Liver (tissue), 8 donors: ENCODE measurements at regions not wholly inside any gene's neighbourhood (a gene's known extent, or its start where the extent isn't known, plus 50 kb on each side); places are given as distances from the start of the nearest gene placed in this dataset.

ENCODE experiments used
- DNase-seq: peaks from one replicate; pipeline ENCODE4 v3.0.0-alpha.2; 2017; ENCODE audit warnings: low spot score
- H3K27ac ChIP-seq, 2 donors: one replicate each; pipeline ENCODE4 v1.7.0; 2013; ENCODE audit warnings: inconsistent platforms in 2 of 2, low read length in 2 of 2, control low read depth in 1 of 2, low read depth in 1 of 2, mild to moderate bottlenecking in 1 of 2
- H3K27me3 ChIP-seq, 4 donors: one replicate each; pipeline versions ENCODE4 v1.6.1 to v1.7.0; 2013; ENCODE audit warnings: low read length in 3 of 4, inconsistent platforms in 1 of 4, mild to moderate bottlenecking in 1 of 4, moderate library complexity in 1 of 4; ENCODE audit not compliant: control insufficient read depth in 4 of 4, insufficient read depth in 4 of 4
- H3K36me3 ChIP-seq, 4 donors: one replicate each; pipeline versions ENCODE4 v1.6.1 to v1.7.0; 2013; ENCODE audit warnings: low read length in 3 of 4, mild to moderate bottlenecking in 3 of 4, low read depth in 1 of 4, moderate library complexity in 1 of 4; ENCODE audit not compliant: control insufficient read depth in 4 of 4, insufficient read depth in 3 of 4
- H3K4me1 ChIP-seq, 4 donors: one replicate each; pipeline versions ENCODE4 v1.6.1 to v1.7.0; 2013; ENCODE audit warnings: low read length in 3 of 4, mild to moderate bottlenecking in 3 of 4, moderate library complexity in 1 of 4; ENCODE audit not compliant: control insufficient read depth in 4 of 4, insufficient read depth in 4 of 4
- H3K4me3 ChIP-seq, 3 donors: one replicate each; pipeline versions ENCODE4 v1.6.1 to v1.7.0; 2013; ENCODE audit warnings: low read length in 3 of 3, control low read depth in 1 of 3, low read depth in 1 of 3, mild to moderate bottlenecking in 1 of 3
- H3K9ac ChIP-seq, 2 donors: one replicate each; pipeline ENCODE4 v1.7.0; 2013; ENCODE audit warnings: low read length in 2 of 2, mild to moderate bottlenecking in 2 of 2, moderate library complexity in 2 of 2, control low read depth in 1 of 2, low read depth in 1 of 2
- H3K9me3 ChIP-seq, 4 donors: one replicate each; pipeline versions ENCODE4 v1.6.1 to v1.7.0; 2013; ENCODE audit warnings: low read length in 3 of 4; ENCODE audit not compliant: control insufficient read depth in 4 of 4
- CTCF ChIP-seq: fragments of 150-350 bp; IDR thresholded peaks from 2 replicates; pipeline ENCODE4 v1.5.1; 2017; ENCODE audit warnings: improper control_type of control experiment, low read depth, low read length; ENCODE audit not compliant: missing input control
- EGR1 ChIP-seq, 2 donors: IDR thresholded peaks; 2 replicates each; pipeline ENCODE4 v1.6.1; 2016 to 2018; ENCODE audit warnings: antibody characterized with exemption in 2 of 2, low read depth in 2 of 2
- FOXA1 ChIP-seq: IDR thresholded peaks from 2 replicates; pipeline ENCODE4 v1.6.1; 2016; ENCODE audit warnings: antibody characterized with exemption
- FOXA2 ChIP-seq: IDR thresholded peaks from 2 replicates; pipeline ENCODE4 v1.6.1; 2016; ENCODE audit warnings: antibody characterized with exemption
- GABPA ChIP-seq, 2 donors: IDR thresholded peaks in 1 of 2; conservative IDR thresholded peaks in 1 of 2; 2 replicates each; pipeline ENCODE4 v1.6.1; 2016; ENCODE audit warnings: antibody characterized with exemption in 2 of 2, mild to moderate bottlenecking in 1 of 2, moderate library complexity in 1 of 2
- HNF4A ChIP-seq, 2 donors: conservative IDR thresholded peaks; 2 replicates each; pipeline ENCODE4 v1.6.1; 2016; ENCODE audit warnings: antibody characterized with exemption in 2 of 2, mild to moderate bottlenecking in 2 of 2
- HNF4G ChIP-seq: IDR thresholded peaks from 2 replicates; pipeline ENCODE4 v1.6.1; 2016; ENCODE audit warnings: antibody characterized with exemption
- JUND ChIP-seq, 2 donors: IDR thresholded peaks; 2 replicates each; pipeline ENCODE4 v1.6.1; 2016; ENCODE audit warnings: antibody characterized with exemption in 2 of 2
- NR2F2 ChIP-seq: IDR thresholded peaks from 2 replicates; pipeline ENCODE4 v1.6.1; 2016; ENCODE audit warnings: antibody characterized with exemption
- RAD21 ChIP-seq, 2 donors: IDR thresholded peaks; 2 replicates each; pipeline ENCODE4 v1.6.1; 2016; ENCODE audit warnings: antibody characterized with exemption in 2 of 2, mild to moderate bottlenecking in 2 of 2
- RXRA ChIP-seq, 2 donors: IDR thresholded peaks; 2 replicates each; pipeline ENCODE4 v1.6.1; 2017 to 2018; ENCODE audit warnings: antibody characterized with exemption in 2 of 2, mild to moderate bottlenecking in 1 of 2
- SP1 ChIP-seq: IDR thresholded peaks from 2 replicates; pipeline ENCODE4 v1.6.1; 2018; ENCODE audit warnings: antibody characterized with exemption, mild to moderate bottlenecking
- TAF1 ChIP-seq: conservative IDR thresholded peaks from 2 replicates; pipeline ENCODE4 v1.6.1; 2016; ENCODE audit warnings: antibody characterized with exemption, mild to moderate bottlenecking
- YY1 ChIP-seq: IDR thresholded peaks from 2 replicates; pipeline ENCODE4 v1.6.1; 2016; ENCODE audit warnings: antibody characterized with exemption, mild to moderate bottlenecking
- WGBS: extraction: QIAGEN DNeasy Blood & Tissue Kit; methylation state at CpG from one replicate; pipeline ENCODE4 v1.1.7; 2013; 5-methylcytosine and 5-hydroxymethylcytosine counted together
- TF ChIP-seq, protein P1 (sequence below): IDR thresholded peaks from 2 replicates; pipeline ENCODE4 v1.6.1; 2016; ENCODE audit warnings: antibody characterized with exemption
- TF ChIP-seq, protein P2 (sequence below): IDR thresholded peaks from 2 replicates; pipeline ENCODE4 v1.6.1; 2016; ENCODE audit warnings: antibody characterized with exemption
- TF ChIP-seq, protein P3 (sequence below): IDR thresholded peaks from 2 replicates; pipeline ENCODE4 v1.6.1; 2016; ENCODE audit warnings: antibody characterized with exemption
- TF ChIP-seq, protein P4 (sequence below): IDR thresholded peaks from 2 replicates; pipeline ENCODE4 v1.6.1; 2016; ENCODE audit warnings: antibody characterized with exemption, mild to moderate bottlenecking
- donor health status: healthy.
- donor health status: healthy.
- donor health status: healthy.
- donor health status: healthy.
- donor health status: healthy.

DNA sequence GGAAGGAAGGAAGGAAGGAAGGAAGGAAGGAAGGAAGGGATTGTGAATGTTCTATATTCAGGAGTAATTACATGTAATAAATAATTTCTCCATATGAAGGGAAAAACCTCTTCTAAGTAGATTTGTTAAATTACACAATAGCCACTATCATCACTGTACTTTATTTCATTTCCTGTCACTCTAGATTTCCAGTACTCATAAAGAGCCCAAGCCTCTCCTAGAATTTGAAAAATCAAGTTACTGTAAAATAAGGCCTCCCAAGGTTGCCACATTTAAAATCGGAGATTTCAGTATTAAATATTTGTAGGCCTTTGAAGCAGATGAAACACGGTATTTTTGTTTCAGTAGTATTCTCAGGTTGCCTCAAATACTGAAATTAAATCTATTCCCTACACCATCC lies 499.0 kb downstream of the CDH10 start:
- Histone ChIP-seq H3K27me3 (no peaks in the 10 kb centered on the region), H3K4me3 (no peak overlapping the region), H3K4me1 (no peaks in the 10 kb centered on the region), H3K9me3 (no peaks in the 10 kb centered on the region), H3K36me3 (no peaks in the 10 kb centered on the region), H3K9ac (no peak overlapping the region), H3K27ac (no peak overlapping the region)
- TF ChIP-seq, protein P1, sequence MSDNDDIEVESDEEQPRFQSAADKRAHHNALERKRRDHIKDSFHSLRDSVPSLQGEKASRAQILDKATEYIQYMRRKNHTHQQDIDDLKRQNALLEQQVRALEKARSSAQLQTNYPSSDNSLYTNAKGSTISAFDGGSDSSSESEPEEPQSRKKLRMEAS, result no peak
- TF ChIP-seq JUND (IDR thresholded peaks at IDR 0.05), result no peak
- no peak for TF ChIP-seq CTCF
- no peak for TF ChIP-seq EGR1 (IDR thresholded peaks at IDR 0.05; ENCODE audit: low read depth in 2 of 2)
- TF ChIP-seq, protein P2, sequence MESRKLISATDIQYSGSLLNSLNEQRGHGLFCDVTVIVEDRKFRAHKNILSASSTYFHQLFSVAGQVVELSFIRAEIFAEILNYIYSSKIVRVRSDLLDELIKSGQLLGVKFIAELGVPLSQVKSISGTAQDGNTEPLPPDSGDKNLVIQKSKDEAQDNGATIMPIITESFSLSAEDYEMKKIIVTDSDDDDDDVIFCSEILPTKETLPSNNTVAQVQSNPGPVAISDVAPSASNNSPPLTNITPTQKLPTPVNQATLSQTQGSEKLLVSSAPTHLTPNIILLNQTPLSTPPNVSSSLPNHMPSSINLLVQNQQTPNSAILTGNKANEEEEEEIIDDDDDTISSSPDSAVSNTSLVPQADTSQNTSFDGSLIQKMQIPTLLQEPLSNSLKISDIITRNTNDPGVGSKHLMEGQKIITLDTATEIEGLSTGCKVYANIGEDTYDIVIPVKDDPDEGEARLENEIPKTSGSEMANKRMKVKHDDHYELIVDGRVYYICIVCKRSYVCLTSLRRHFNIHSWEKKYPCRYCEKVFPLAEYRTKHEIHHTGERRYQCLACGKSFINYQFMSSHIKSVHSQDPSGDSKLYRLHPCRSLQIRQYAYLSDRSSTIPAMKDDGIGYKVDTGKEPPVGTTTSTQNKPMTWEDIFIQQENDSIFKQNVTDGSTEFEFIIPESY, result no peak
- no peak for TF ChIP-seq HNF4G
- no peak for TF ChIP-seq FOXA2
- TF ChIP-seq, protein P3, sequence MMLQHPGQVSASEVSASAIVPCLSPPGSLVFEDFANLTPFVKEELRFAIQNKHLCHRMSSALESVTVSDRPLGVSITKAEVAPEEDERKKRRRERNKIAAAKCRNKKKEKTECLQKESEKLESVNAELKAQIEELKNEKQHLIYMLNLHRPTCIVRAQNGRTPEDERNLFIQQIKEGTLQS, result no peak
- TF ChIP-seq FOXA1, result no peak
- TF ChIP-seq, protein P4, sequence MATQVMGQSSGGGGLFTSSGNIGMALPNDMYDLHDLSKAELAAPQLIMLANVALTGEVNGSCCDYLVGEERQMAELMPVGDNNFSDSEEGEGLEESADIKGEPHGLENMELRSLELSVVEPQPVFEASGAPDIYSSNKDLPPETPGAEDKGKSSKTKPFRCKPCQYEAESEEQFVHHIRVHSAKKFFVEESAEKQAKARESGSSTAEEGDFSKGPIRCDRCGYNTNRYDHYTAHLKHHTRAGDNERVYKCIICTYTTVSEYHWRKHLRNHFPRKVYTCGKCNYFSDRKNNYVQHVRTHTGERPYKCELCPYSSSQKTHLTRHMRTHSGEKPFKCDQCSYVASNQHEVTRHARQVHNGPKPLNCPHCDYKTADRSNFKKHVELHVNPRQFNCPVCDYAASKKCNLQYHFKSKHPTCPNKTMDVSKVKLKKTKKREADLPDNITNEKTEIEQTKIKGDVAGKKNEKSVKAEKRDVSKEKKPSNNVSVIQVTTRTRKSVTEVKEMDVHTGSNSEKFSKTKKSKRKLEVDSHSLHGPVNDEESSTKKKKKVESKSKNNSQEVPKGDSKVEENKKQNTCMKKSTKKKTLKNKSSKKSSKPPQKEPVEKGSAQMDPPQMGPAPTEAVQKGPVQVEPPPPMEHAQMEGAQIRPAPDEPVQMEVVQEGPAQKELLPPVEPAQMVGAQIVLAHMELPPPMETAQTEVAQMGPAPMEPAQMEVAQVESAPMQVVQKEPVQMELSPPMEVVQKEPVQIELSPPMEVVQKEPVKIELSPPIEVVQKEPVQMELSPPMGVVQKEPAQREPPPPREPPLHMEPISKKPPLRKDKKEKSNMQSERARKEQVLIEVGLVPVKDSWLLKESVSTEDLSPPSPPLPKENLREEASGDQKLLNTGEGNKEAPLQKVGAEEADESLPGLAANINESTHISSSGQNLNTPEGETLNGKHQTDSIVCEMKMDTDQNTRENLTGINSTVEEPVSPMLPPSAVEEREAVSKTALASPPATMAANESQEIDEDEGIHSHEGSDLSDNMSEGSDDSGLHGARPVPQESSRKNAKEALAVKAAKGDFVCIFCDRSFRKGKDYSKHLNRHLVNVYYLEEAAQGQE, result no peak
- TF ChIP-seq HNF4A (conservative IDR thresholded peaks at IDR 0.05), result no peak
- no peak for TF ChIP-seq YY1
- no peak for TF ChIP-seq GABPA (IDR thresholded peaks at IDR 0.05 in 1 of 2, conservative IDR thresholded peaks at IDR 0.05 in 1 of 2)
- no peak for TF ChIP-seq RXRA (IDR thresholded peaks at IDR 0.05)
- TF ChIP-seq TAF1, result no peak
- no peak for TF ChIP-seq NR2F2
- no peak for TF ChIP-seq SP1
- no peak for TF ChIP-seq RAD21 (IDR thresholded peaks at IDR 0.05)
- WGBS, result 86% methylated on average over 2 of the region's 2 CpGs
- no peak for DNase-seq

DNA sequence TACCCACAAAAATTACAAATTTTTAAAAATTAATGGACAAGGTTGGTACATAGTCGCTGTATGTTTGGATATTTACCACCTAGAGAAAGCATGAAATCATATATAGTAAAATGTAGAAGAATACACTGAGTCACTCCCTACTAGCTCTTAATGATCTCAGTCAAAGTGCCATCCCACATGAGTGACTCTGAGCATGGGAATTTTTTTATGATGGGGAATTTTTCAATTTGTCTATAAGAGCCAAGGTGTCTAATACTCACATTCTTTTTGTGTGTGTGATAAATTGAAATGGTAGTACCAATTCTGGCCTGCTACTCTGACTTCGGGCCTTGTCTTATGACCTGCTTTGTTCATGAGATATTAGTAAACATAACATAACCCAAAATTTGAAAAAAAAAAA lies 483.2 kb downstream of the CDH10 start:
- H3K36me3 ChIP-seq, result no peaks in the 10 kb centered on the region
- no peak for DNase-seq
- WGBS, result 61% methylated on average over 2 of the region's 2 CpGs
- no peak overlapping the region for H3K9ac ChIP-seq
- no peak overlapping the region for H3K27ac ChIP-seq
- no peaks in the 10 kb centered on the region for H3K27me3 ChIP-seq
- H3K4me1 ChIP-seq, result no peaks in the 10 kb centered on the region
- TF ChIP-seq, protein P4, result no peak
- TF ChIP-seq CTCF (no peak), FOXA1 (no peak), JUND (IDR thresholded peaks at IDR 0.05) (no peak), RAD21 (IDR thresholded peaks at IDR 0.05) (no peak), RXRA (IDR thresholded peaks at IDR 0.05) (no peak), HNF4G (no peak), FOXA2 (no peak), NR2F2 (no peak), GABPA (IDR thresholded peaks at IDR 0.05 in 1 of 2, conservative IDR thresholded peaks at IDR 0.05 in 1 of 2) (no peak)
- H3K4me3 ChIP-seq, result no peak overlapping the region
- peaks cover 0 to 5% (median 0%) of the 10 kb centered on the region in 4 donors for H3K9me3 ChIP-seq
